H1 (cell line): ENCODE measurements at regions not wholly inside any gene's neighbourhood (a gene's known extent, or its start where the extent isn't known, plus 50 kb on each side); places are given as distances from the start of the nearest gene placed in this dataset.

Source experiments
- CHD1 ChIP-seq: IDR thresholded peaks from 2 replicates; pipeline ENCODE4 v1.6.1; 2012; ENCODE audit warnings: low read depth, low read length, improper control_type of control experiment
- NRF1 ChIP-seq: IDR thresholded peaks from 2 replicates; pipeline ENCODE4 v1.6.1; 2011; ENCODE audit warnings: mild to moderate bottlenecking, low read depth, low read length, improper control_type of control experiment
- SP2 ChIP-seq: IDR thresholded peaks from 2 replicates; pipeline ENCODE4 v1.6.1; 2012; ENCODE audit warnings: mild to moderate bottlenecking, low read length, inconsistent platforms
- TEAD4 ChIP-seq: IDR thresholded peaks from 2 replicates; pipeline ENCODE4 v1.6.1; 2012; ENCODE audit warnings: low read depth, low read length, inconsistent platforms, mixed read lengths
- USF2 ChIP-seq: IDR thresholded peaks from 2 replicates; pipeline ENCODE4 v1.6.1; 2011; ENCODE audit warnings: low read length, improper control_type of control experiment

GRCh38 chr4:116110713-116111112 is 974.7 kb downstream of the TRAM1L1 start (continued):
- no peak for TF ChIP-seq SP2
- TF ChIP-seq NRF1 = no peak
- no peak for TF ChIP-seq CHD1
- TF ChIP-seq USF2 = no peak
- no peak for TF ChIP-seq TEAD4
